WI38 (cell line): ENCODE measurements at regions not wholly inside any gene's neighbourhood (a gene's known extent, or its start where the extent isn't known, plus 50 kb on each side); places are given as distances from the start of the nearest gene placed in this dataset.

Experiments used
- H3K4me3 ChIP-seq: 2 replicates; pipeline ENCODE4 v1.5.1; 2011; ENCODE audit warnings: low read depth, mild to moderate bottlenecking, control low read depth, low read length
- CTCF ChIP-seq: IDR thresholded peaks from 2 replicates; pipeline ENCODE4 v1.5.1; 2012; ENCODE audit warnings: low read depth, mild to moderate bottlenecking, control low read depth, low read length

- no peak for TF ChIP-seq CTCF
- H3K4me3 ChIP-seq: no peak overlapping the region
Measured at GRCh38 chr9:16112116-16112515, 559.3 kb downstream of the CCDC171 start.

GRCh38 chr9:16115994-16116393 is 563.2 kb downstream of the CCDC171 start:
- no peak overlapping the region for H3K4me3 ChIP-seq
- no peak for TF ChIP-seq CTCF

DNA sequence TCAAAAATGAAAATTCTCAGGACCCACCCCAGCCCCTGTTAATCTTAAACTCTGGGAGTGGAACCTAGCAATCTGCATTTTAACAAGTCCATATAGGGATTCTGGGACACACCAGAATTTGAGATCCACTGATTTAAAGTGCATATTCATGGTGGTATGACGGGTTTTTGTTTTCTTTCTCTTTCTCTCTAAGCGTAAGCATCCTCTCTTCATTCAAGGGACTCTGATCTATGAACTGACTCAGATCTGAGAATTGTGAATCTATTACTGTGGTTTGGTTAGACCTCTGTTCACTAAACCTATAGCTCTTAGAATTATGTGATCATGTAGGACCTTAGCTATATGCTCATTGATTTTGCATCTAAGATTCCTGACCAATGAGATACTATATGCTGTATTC is 565.2 kb downstream of the CCDC171 start:
- TF ChIP-seq CTCF: no peak
- H3K4me3 ChIP-seq: no peak overlapping the region

- TF ChIP-seq CTCF: no peak
- H3K4me3 ChIP-seq: no peak overlapping the region
Measured at GRCh38 chr9:16119261-16120230, 566.7 kb downstream of the CCDC171 start.

GRCh38 chr9:16120231-16120641 is 567.4 kb downstream of the CCDC171 start:
- H3K4me3 ChIP-seq: no peak overlapping the region
- TF ChIP-seq CTCF: no peak

DNA sequence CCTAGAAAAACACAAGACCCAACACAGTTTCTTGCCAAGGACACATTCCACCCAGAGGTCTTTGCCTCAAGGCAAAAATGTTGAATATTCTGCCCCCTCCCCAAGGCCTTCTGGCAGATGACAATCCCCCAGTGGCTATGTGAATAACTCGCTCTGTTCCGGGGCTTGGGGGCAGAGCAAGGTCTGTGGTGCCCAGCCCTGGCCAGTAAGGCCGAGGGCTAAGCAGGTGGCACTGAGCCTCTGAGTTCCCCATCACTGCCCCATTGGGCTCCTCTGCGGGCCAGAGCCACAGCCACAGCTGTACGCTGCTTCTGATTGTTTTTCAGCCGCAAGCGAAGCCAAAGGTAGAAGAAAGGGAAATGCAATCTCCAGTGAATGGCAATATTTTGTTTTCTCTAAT is 567.9 kb downstream of the CCDC171 start:
- TF ChIP-seq CTCF: no peak
- no peak overlapping the region for H3K4me3 ChIP-seq

- H3K4me3 ChIP-seq: no peak overlapping the region
- TF ChIP-seq CTCF: no peak
Measured at GRCh38 chr9:16121168-16121567, 568.3 kb downstream of the CCDC171 start.
